NB4 (cell line): ENCODE measurements at regions not wholly inside any gene's neighbourhood (a gene's known extent, or its start where the extent isn't known, plus 50 kb on each side); places are given as distances from the start of the nearest gene placed in this dataset.
"Not testable (repeated sequence)": the region's sequence is repeated elsewhere in the genome, so short reads cannot be mapped to it uniquely, and the experiment has no call there.

Experiments
- MYC ChIP-seq: IDR thresholded peaks from 2 replicates; pipeline ENCODE4 v1.6.1; 2011; ENCODE audit warnings: low read depth, low read length
- POLR2A ChIP-seq: IDR thresholded peaks from 2 replicates; pipeline ENCODE4 v1.6.1; 2011; ENCODE audit warnings: mild to moderate bottlenecking; ENCODE audit not compliant: insufficient read length; ENCODE audit errors: extremely low read depth
- TF ChIP-seq, protein P1 (sequence below): IDR thresholded peaks from one replicate; pipeline ENCODE4 v1.5.1; 2012; ENCODE audit warnings: low read depth, low read length
- TF ChIP-seq, protein P2 (sequence below): IDR thresholded peaks from 2 replicates; pipeline ENCODE4 v1.6.1; 2011; ENCODE audit warnings: low read depth, low read length

GRCh38 chr7:69541779-69542432 lies 56.4 kb upstream of the AUTS2 start:
- TF ChIP-seq, protein P1, sequence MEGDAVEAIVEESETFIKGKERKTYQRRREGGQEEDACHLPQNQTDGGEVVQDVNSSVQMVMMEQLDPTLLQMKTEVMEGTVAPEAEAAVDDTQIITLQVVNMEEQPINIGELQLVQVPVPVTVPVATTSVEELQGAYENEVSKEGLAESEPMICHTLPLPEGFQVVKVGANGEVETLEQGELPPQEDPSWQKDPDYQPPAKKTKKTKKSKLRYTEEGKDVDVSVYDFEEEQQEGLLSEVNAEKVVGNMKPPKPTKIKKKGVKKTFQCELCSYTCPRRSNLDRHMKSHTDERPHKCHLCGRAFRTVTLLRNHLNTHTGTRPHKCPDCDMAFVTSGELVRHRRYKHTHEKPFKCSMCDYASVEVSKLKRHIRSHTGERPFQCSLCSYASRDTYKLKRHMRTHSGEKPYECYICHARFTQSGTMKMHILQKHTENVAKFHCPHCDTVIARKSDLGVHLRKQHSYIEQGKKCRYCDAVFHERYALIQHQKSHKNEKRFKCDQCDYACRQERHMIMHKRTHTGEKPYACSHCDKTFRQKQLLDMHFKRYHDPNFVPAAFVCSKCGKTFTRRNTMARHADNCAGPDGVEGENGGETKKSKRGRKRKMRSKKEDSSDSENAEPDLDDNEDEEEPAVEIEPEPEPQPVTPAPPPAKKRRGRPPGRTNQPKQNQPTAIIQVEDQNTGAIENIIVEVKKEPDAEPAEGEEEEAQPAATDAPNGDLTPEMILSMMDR = not testable (repeated sequence)
- TF ChIP-seq POLR2A, MYC: not testable (repeated sequence)
- TF ChIP-seq, protein P2, sequence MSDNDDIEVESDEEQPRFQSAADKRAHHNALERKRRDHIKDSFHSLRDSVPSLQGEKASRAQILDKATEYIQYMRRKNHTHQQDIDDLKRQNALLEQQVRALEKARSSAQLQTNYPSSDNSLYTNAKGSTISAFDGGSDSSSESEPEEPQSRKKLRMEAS = not testable (repeated sequence)
